ENCODE measurements at regions not wholly inside any gene's neighbourhood (a gene's known extent, or its start where the extent isn't known, plus 50 kb on each side); places are given as distances from the start of the nearest gene placed in this dataset.

- no peak overlapping the region for H3K27ac Mint-ChIP-seq (ENCODE audit: unreplicated experiment)
- TF ChIP-seq, protein P1, sequence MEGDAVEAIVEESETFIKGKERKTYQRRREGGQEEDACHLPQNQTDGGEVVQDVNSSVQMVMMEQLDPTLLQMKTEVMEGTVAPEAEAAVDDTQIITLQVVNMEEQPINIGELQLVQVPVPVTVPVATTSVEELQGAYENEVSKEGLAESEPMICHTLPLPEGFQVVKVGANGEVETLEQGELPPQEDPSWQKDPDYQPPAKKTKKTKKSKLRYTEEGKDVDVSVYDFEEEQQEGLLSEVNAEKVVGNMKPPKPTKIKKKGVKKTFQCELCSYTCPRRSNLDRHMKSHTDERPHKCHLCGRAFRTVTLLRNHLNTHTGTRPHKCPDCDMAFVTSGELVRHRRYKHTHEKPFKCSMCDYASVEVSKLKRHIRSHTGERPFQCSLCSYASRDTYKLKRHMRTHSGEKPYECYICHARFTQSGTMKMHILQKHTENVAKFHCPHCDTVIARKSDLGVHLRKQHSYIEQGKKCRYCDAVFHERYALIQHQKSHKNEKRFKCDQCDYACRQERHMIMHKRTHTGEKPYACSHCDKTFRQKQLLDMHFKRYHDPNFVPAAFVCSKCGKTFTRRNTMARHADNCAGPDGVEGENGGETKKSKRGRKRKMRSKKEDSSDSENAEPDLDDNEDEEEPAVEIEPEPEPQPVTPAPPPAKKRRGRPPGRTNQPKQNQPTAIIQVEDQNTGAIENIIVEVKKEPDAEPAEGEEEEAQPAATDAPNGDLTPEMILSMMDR (IDR thresholded peaks at IDR 0.05; ENCODE audit: insufficient read depth in 1 of 2, low read depth in 1 of 2, low read length in 1 of 2, severe bottlenecking in 1 of 2, unreplicated experiment in 1 of 2): no peak
- ChIA-PET POLR2A (no interaction called here), CTCF (no interaction called here)
- H3K27me3 Mint-ChIP-seq (ENCODE audit: insufficient read depth, unreplicated experiment): peaks cover 3% of the 10 kb centered on the region
- no peaks in the 10 kb centered on the region for H3K4me1 ChIP-seq
- no peaks in the 10 kb centered on the region for H3K36me3 Mint-ChIP-seq (ENCODE audit: insufficient read depth, unreplicated experiment)
- H3K9me3 Mint-ChIP-seq (ENCODE audit: unreplicated experiment): peaks cover 23% of the 10 kb centered on the region
- no peak overlapping the region for H3K4me3 Mint-ChIP-seq (ENCODE audit: unreplicated experiment)
- BruUV-seq (replicated peaks): no TSS peak
- intact Hi-C loops (cut with micrococcal nuclease; ENCODE audit: unreplicated experiment): no loop called here
- H3K27me3 ChIP-seq (replicated peaks; ENCODE audit: control insufficient read depth, insufficient read depth, low read length): no peaks in the 10 kb centered on the region
- H3K4me3 ChIP-seq (ENCODE audit: low read depth, low read length): no peak overlapping the region
- no peaks in the 10 kb centered on the region for H3K4me1 Mint-ChIP-seq (ENCODE audit: low read depth, unreplicated experiment)
- H3K36me3 ChIP-seq (ENCODE audit: control insufficient read depth, insufficient read depth, low read length): no peaks in the 10 kb centered on the region
- H3K9me3 ChIP-seq: peaks cover 4% of the 10 kb centered on the region; the same call in 1 of the 2 replicates
- DNase-seq: no peak
Observed at GRCh38 chr2:2748399-2749205, 417.5 kb upstream of the MYT1L start.

- Histone ChIP-seq H3K36me3 (ENCODE audit: control insufficient read depth, insufficient read depth, low read length) (no peaks in the 10 kb centered on the region), H3K4me1 (no peaks in the 10 kb centered on the region), H3K9me3 (no peaks in the 10 kb centered on the region), H3K4me3 (ENCODE audit: low read depth, low read length) (no peak overlapping the region), H3K27me3 (replicated peaks; ENCODE audit: control insufficient read depth, insufficient read depth, low read length) (no peaks in the 10 kb centered on the region)
- intact Hi-C loops (cut with micrococcal nuclease; ENCODE audit: unreplicated experiment): no loop called here
- no peak for DNase-seq
- H3K27me3 Mint-ChIP-seq (ENCODE audit: insufficient read depth, unreplicated experiment): peaks cover 3% of the 10 kb centered on the region
- TF ChIP-seq, protein P1 (IDR thresholded peaks at IDR 0.05; ENCODE audit: insufficient read depth in 1 of 2, low read depth in 1 of 2, low read length in 1 of 2, severe bottlenecking in 1 of 2, unreplicated experiment in 1 of 2): no peak
- H3K4me1 Mint-ChIP-seq (ENCODE audit: low read depth, unreplicated experiment): no peaks in the 10 kb centered on the region
- ChIA-PET POLR2A (no interaction called here), CTCF (no interaction called here)
- no peak overlapping the region for H3K27ac Mint-ChIP-seq (ENCODE audit: unreplicated experiment)
- no peak overlapping the region for H3K4me3 Mint-ChIP-seq (ENCODE audit: unreplicated experiment)
- peaks cover 18% of the 10 kb centered on the region for H3K9me3 Mint-ChIP-seq (ENCODE audit: unreplicated experiment)
- no TSS peak for BruUV-seq (replicated peaks)
- no peaks in the 10 kb centered on the region for H3K36me3 Mint-ChIP-seq (ENCODE audit: insufficient read depth, unreplicated experiment)
Observed at GRCh38 chr2:2747797-2748301, 416.8 kb upstream of the MYT1L start.

GRCh38 chr2:2746731-2747130 is 415.7 kb upstream of the MYT1L start:
- peaks cover 13% of the 10 kb centered on the region for H3K9me3 Mint-ChIP-seq (ENCODE audit: unreplicated experiment)
- no peaks in the 10 kb centered on the region for H3K36me3 ChIP-seq (ENCODE audit: control insufficient read depth, insufficient read depth, low read length)
- no TSS peak for BruUV-seq (replicated peaks)

More at GRCh38 chr2:2746731-2747130, 415.7 kb upstream of the MYT1L start:
- TF ChIP-seq, protein P1 (IDR thresholded peaks at IDR 0.05; ENCODE audit: insufficient read depth in 1 of 2, low read depth in 1 of 2, low read length in 1 of 2, severe bottlenecking in 1 of 2, unreplicated experiment in 1 of 2): no peak
- ChIA-PET POLR2A (no interaction called here), CTCF (no interaction called here)
- H3K4me3 Mint-ChIP-seq (ENCODE audit: unreplicated experiment): no peak overlapping the region
- no peaks in the 10 kb centered on the region for H3K4me1 Mint-ChIP-seq (ENCODE audit: low read depth, unreplicated experiment)
- no peaks in the 10 kb centered on the region for H3K27me3 ChIP-seq (replicated peaks; ENCODE audit: control insufficient read depth, insufficient read depth, low read length)
- peaks cover 8% of the 10 kb centered on the region for H3K27me3 Mint-ChIP-seq (ENCODE audit: insufficient read depth, unreplicated experiment)
- H3K9me3 ChIP-seq: no peaks in the 10 kb centered on the region
- DNase-seq: no peak
- no peak overlapping the region for H3K27ac Mint-ChIP-seq (ENCODE audit: unreplicated experiment)
- intact Hi-C loops (cut with micrococcal nuclease; ENCODE audit: unreplicated experiment): no loop called here
- no peaks in the 10 kb centered on the region for H3K36me3 Mint-ChIP-seq (ENCODE audit: insufficient read depth, unreplicated experiment)
- no peaks in the 10 kb centered on the region for H3K4me1 ChIP-seq
- H3K4me3 ChIP-seq (ENCODE audit: low read depth, low read length): no peak overlapping the region

Data from Caco-2 (cell line).